GM21447 (cell line): ENCODE measurements at regions not wholly inside any gene's neighbourhood (a gene's known extent, or its start where the extent isn't known, plus 50 kb on each side); places are given as distances from the start of the nearest gene placed in this dataset.
"Not testable (repeated sequence)": the region's sequence is repeated elsewhere in the genome, so short reads cannot be mapped to it uniquely, and the experiment has no call there.

Experiments used
- ATAC-seq: cut with Tn5 transposase; IDR thresholded peaks from one replicate; pipeline ENCODE4 v1.9.1; 2021; ENCODE audit not compliant: unreplicated experiment

GRCh38 chr2:139730197-139730596, 950.0 kb upstream of the NXPH2 start:
- ATAC-seq = no peak

- no peak for ATAC-seq
Measured at GRCh38 chr2:139721411-139721995, 941.3 kb upstream of the NXPH2 start.

GRCh38 chr2:139720056-139720455, 939.9 kb upstream of the NXPH2 start:
- ATAC-seq = no peak

DNA sequence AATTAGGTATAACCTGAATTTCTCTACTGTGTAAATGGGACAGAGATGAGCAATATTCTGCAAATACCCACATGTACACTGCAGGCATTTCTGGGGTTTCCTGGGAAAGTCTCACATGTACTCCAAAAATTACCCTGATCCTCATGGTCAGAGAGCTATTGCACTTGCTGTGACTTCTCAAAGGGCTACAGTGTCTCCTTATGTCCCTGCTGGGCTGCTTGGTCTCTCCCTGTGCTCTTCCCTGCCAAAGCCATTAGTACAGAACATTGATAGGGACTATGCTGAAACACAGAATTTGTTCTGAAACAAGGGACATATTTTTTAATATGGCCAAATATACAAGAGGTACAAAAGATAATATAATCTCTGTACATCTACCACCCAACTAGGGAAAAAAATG, 924.4 kb upstream of the NXPH2 start:
- no peak for ATAC-seq

GRCh38 chr2:139694327-139694726, 914.1 kb upstream of the NXPH2 start:
- ATAC-seq = no peak

DNA sequence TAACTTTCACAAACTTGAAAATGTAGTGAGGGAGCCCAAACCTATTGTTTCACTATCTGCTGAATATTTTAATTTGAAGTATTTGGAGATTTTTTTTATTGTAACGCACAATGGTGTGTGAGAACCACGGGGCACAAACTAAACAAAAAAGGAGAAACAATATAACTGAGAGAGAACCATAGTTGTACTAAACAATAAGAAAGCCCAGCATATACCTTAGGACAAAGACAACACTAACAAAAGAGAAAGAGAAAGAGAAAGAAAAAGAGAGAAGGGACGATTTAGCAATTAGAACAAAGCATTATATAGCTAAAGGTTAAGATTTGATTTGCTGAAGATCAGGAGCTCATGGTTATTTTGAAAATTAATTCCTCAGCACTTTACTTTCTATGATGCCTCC, 906.0 kb upstream of the NXPH2 start:
- ATAC-seq = no peak

DNA sequence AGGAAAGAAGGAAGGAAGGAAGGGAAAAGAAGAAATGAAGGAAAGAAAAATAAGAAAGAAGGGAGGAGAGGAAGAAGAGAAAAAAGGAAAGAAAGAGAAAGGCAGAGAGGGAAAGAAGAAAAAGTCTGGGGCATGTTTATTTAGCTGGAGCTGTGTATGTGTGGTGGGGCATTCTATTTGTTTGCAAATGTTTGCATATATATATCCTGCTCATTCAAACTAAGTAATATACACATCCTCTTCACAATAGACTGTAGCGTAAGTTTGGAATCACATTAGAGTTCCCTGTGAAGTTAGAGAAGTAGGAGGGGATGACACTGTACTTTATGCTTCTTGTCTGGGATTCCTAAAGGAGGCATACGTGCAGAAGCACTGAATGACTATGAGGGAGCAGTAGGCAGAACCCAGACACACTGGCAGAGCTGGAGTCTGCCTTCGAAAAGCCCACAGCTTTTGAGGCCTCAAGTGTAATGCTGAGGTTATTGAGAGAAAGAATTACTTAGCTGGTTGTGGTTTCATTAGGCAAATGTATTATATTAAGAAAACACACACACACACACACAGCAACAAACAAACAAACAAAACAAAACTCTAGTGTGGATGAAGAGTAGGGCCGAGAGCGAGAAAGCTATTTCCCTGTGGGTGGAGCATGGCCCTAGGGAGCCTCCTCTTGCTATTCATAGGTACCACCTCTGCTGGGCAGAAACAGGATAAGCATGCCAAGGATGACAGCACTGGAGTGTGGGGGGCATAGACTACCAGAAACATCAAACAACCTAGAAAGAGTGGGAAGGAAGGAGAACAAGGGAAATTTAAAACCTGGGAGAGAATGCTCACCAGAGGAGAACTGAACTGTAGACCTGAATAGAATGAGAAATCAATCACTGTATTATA, 905.1 kb upstream of the NXPH2 start:
- no peak for ATAC-seq

- ATAC-seq = no peak
Measured at GRCh38 chr2:139684286-139684860, 904.2 kb upstream of the NXPH2 start.

DNA sequence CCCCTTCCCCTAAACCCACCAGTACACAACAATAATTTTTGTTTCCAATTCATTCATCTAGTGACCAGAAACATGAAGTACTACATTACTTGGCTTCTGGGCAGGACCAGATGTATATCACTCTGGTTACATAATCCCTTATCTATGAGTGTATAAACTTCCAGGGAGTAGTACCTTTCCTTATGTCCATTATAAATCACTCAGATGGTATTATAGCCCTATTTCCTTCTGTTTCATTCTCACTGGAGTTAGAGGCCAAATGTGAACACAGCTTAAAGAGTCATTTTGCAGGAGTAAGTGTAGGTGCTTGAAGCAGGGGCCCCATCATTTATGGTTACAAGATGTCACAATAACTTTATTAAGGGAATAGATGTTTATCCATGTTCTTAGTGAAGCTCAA, 894.4 kb upstream of the NXPH2 start:
- no peak for ATAC-seq

DNA sequence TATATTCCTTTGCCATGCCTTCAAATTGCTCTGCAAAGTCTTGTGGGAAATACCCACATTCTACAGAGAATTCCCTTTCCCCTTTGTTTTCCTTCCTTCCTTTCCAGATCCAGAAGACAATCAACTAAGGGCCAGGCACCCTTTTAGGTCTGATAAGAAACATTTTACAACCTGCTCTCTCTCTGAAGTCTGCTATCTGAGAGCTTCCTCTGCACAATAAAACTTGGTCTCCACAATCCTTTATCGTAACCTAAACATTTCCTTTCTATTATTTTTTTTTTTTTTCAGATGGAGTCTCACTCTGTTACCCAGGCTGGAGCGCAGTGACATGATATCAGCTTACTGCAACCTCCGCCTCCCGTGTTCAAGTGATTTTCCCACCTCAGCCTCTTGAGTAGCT, 893.3 kb upstream of the NXPH2 start:
- not testable (repeated sequence) for ATAC-seq

GRCh38 chr2:139669675-139670074, 889.5 kb upstream of the NXPH2 start:
- no peak for ATAC-seq

- ATAC-seq = no peak
Measured at GRCh38 chr2:139652385-139652784, 872.2 kb upstream of the NXPH2 start.

GRCh38 chr2:139645617-139646016, 865.4 kb upstream of the NXPH2 start:
- ATAC-seq = no peak

DNA sequence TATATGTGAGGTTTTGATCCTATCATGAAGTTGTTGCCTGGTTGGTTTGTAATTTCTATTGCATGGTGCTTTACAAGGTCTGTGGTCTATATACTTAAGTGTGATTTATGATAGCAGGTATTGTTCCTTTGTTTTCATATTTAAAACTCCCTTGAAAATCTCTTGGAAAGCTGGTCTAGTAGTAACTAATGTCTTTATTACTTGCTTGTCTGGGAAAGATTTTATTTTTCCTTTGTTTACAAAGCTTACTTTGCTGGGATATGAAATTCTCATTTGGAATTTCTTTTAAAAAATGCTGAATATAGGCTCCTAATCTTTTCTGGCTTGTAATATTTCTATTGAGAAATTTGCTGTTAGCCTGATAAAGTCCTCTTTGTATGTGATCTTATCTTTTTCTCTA, 862.9 kb upstream of the NXPH2 start:
- ATAC-seq = no peak

GRCh38 chr2:139631966-139632365, 851.8 kb upstream of the NXPH2 start:
- ATAC-seq = no peak

GRCh38 chr2:139628931-139629330, 848.7 kb upstream of the NXPH2 start:
- no peak for ATAC-seq

GRCh38 chr2:139626128-139626527, 845.9 kb upstream of the NXPH2 start:
- ATAC-seq = no peak

DNA sequence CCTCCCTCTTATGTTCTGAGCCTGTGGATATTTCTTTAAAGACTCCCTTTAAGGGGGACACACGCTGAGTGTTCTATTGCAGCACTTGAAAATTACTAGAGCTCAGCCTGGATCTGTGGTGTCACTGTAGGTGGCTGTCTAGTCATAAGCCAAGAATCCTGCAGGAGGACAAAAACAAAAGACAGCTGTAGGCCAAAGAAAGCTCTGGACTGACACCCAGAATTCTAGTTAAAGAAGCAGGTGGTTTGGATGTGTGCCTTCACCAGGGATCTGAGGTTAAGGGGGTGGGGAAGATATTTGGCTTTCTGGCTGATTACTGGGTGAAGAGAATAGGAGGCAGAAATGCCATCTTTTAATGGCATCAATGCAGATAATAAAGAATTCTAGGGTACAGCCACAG, 842.5 kb upstream of the NXPH2 start:
- ATAC-seq = no peak

GRCh38 chr2:139617747-139618146, 837.6 kb upstream of the NXPH2 start:
- no peak for ATAC-seq

- no peak for ATAC-seq
Measured at GRCh38 chr2:139613264-139613663, 833.1 kb upstream of the NXPH2 start.

- no peak for ATAC-seq
Measured at GRCh38 chr2:139610512-139610911, 830.3 kb upstream of the NXPH2 start.

GRCh38 chr2:139609109-139609508, 828.9 kb upstream of the NXPH2 start:
- no peak for ATAC-seq
